ENCODE measurements at regions not wholly inside any gene's neighbourhood (a gene's known extent, or its start where the extent isn't known, plus 50 kb on each side); places are given as distances from the start of the nearest gene placed in this dataset.

DNA sequence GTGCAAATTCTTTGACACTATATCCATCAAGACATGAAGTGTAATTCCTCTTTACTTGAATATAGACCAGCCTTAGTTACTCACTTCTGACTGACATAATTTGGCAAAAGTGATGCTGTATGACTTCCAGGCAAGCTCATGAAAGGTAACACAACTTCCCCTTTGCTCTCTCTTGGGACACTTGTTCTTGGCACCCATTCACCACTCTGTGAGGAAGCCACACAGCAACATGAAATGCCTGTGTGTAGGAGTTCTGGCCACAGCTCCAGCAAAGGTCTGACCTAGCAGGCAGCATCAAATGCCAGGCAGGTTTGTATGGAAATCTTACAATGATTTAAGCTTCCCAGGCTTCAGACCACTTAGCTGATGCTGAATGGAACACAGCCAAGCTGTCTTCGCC is 280.3 kb downstream of the PDHA2 start:
- intact Hi-C loops (cut with micrococcal nuclease) = no loop called here
- Histone ChIP-seq H4K20me1 (replicated peaks; ENCODE audit: control insufficient read depth, extremely low read depth, insufficient read depth, low read length) (no peaks in the 10 kb centered on the region), H3K9me3 (replicated peaks; ENCODE audit: control insufficient read depth, insufficient read depth, low read length) (no peaks in the 10 kb centered on the region), H3K36me3 (ENCODE audit: control insufficient read depth in 2 of 2, extremely low read depth in 1 of 2, insufficient read depth in 2 of 2, low read length in 2 of 2) (no peaks in the 10 kb centered on the region), H3K79me2 (ENCODE audit: control insufficient read depth, insufficient read depth, low read length) (no peaks in the 10 kb centered on the region), H3K4me3 (replicated peaks in 1 of 3; ENCODE audit: insufficient read depth in 1 of 3, low read depth in 1 of 3, low read length in 3 of 3) (no peak overlapping the region), H3K27me3 (ENCODE audit: control insufficient read depth in 2 of 2, insufficient read depth in 2 of 2, low read length in 2 of 2) (no peaks in the 10 kb centered on the region), H3K4me1 (ENCODE audit: control insufficient read depth, extremely low read depth, insufficient read depth, low read length) (no peaks in the 10 kb centered on the region), H3K27ac (ENCODE audit: insufficient read depth, low read depth, low read length) (no peak overlapping the region), H3K9ac (replicated peaks; ENCODE audit: extremely low read depth, insufficient read depth, low read length) (no peak overlapping the region), H3K9me1 (replicated peaks; ENCODE audit: control insufficient read depth, extremely low read depth, insufficient read depth, low read length) (no peaks in the 10 kb centered on the region), H2AFZ (ENCODE audit: low read depth, low read length) (no peak overlapping the region), H3K4me2 (ENCODE audit: insufficient read depth, low read length) (no peak overlapping the region)
- dilution Hi-C loops (cut with MboI; ENCODE audit: extremely low pct_ligation_motif_present, low sequenced_read_pairs) = no loop called here
- FAIRE-seq (no peak), DNase-seq (ENCODE audit: low read depth, low spot score) (no peak)
- ChIA-PET POLR2A (no interaction called here), CTCF (interaction anchor here (2.0 to 2.1 kb wide), 2 partner anchors 10 to 12 kb away, joined by 4 to 6 read pairs; no protein-coding TSS in a partner anchor)
- BruUV-seq (replicated peaks) = no TSS peak
- TF ChIP-seq, protein P1, sequence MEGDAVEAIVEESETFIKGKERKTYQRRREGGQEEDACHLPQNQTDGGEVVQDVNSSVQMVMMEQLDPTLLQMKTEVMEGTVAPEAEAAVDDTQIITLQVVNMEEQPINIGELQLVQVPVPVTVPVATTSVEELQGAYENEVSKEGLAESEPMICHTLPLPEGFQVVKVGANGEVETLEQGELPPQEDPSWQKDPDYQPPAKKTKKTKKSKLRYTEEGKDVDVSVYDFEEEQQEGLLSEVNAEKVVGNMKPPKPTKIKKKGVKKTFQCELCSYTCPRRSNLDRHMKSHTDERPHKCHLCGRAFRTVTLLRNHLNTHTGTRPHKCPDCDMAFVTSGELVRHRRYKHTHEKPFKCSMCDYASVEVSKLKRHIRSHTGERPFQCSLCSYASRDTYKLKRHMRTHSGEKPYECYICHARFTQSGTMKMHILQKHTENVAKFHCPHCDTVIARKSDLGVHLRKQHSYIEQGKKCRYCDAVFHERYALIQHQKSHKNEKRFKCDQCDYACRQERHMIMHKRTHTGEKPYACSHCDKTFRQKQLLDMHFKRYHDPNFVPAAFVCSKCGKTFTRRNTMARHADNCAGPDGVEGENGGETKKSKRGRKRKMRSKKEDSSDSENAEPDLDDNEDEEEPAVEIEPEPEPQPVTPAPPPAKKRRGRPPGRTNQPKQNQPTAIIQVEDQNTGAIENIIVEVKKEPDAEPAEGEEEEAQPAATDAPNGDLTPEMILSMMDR (IDR thresholded peaks at IDR 0.05; ENCODE audit: extremely low read depth in 1 of 2, insufficient read depth in 1 of 2, low read depth in 1 of 2, low read length in 2 of 2) = no peak
- no peak for TF ChIP-seq GATA2 (IDR thresholded peaks at IDR 0.05; ENCODE audit: insufficient read depth, insufficient read length, low read depth, low read length)
- TF ChIP-seq POLR2AphosphoS5 (IDR thresholded peaks at IDR 0.05; ENCODE audit: insufficient read depth, low read depth, low read length) = no peak
- TF ChIP-seq, protein P2, sequence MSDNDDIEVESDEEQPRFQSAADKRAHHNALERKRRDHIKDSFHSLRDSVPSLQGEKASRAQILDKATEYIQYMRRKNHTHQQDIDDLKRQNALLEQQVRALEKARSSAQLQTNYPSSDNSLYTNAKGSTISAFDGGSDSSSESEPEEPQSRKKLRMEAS (IDR thresholded peaks at IDR 0.05; ENCODE audit: insufficient read depth, insufficient read length) = no peak
- TF ChIP-seq JUN (IDR thresholded peaks at IDR 0.05; ENCODE audit: borderline replicate concordance, insufficient read depth, insufficient read length, low read depth) = no peak
- no peak for TF ChIP-seq POLR2A (IDR thresholded peaks at IDR 0.05; ENCODE audit: low read depth, low read length)
- no peak for TF ChIP-seq MYC (IDR thresholded peaks at IDR 0.05; ENCODE audit: low read depth, low read length)
- TF ChIP-seq EZH2 (IDR thresholded peaks at IDR 0.05; ENCODE audit: borderline replicate concordance, low read depth, low read length, severe bottlenecking) = no peak
- TF ChIP-seq FOS (IDR thresholded peaks at IDR 0.05; ENCODE audit: borderline replicate concordance, insufficient read depth, low read length) = no peak
